ENCODE measurements at regions not wholly inside any gene's neighbourhood (a gene's known extent, or its start where the extent isn't known, plus 50 kb on each side); places are given as distances from the start of the nearest gene placed in this dataset.

GRCh38 chr5:93313672-93314071 is 267.3 kb downstream of the NR2F1-AS1 start:
- no peak for DNase-seq

GRCh38 chr5:93311881-93312280 is 269.1 kb downstream of the NR2F1-AS1 start:
- DNase-seq, result no peak

GRCh38 chr5:93307557-93307956 is 273.5 kb downstream of the NR2F1-AS1 start:
- DNase-seq, result no peak

- DNase-seq, result no peak
These were observed 275.0 kb downstream of the NR2F1-AS1 start for GRCh38 chr5:93305984-93306383.

GRCh38 chr5:93304456-93305250 is 276.4 kb downstream of the NR2F1-AS1 start:
- no peak for DNase-seq

DNA sequence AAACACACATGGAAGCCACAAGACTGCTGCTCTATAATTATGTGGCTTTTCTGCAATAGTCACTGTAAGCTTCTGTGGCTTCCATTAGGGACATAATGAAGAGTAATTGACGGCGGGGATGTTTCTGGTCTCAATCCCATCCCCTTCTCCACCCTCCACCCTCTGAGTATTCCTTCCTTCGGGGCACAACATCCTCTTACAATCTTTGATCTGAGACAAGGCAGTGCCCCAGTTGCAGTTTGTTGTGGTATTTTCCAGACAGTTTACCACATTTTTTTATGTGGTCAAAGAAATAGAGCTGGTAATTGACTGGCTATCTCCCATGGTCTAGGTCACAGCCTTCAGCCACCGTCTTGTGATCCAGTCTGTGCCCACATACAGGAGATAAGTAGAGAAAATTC is 277.7 kb downstream of the NR2F1-AS1 start:
- DNase-seq, result no peak

GRCh38 chr5:93302711-93303110 is 278.3 kb downstream of the NR2F1-AS1 start:
- DNase-seq, result no peak

DNA sequence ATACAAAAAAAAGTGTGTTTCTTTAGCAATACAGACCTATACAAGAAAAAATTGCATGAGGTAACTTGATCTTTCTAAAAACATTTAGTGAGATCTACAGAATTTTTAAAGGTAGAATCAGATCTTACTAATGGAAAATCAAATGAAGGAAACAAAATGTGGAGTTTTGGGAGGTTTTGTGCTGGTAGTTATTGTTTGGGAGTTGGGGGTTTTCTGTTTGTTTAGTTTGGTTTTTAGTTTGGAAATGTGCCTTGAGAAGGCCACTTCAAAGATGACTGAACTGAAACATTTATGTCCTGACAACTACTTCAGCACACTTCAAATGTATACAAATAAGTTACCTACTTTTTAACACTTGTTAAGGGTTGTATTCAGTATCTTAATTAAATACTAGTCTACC is 280.1 kb downstream of the NR2F1-AS1 start:
- no peak for DNase-seq

DNA sequence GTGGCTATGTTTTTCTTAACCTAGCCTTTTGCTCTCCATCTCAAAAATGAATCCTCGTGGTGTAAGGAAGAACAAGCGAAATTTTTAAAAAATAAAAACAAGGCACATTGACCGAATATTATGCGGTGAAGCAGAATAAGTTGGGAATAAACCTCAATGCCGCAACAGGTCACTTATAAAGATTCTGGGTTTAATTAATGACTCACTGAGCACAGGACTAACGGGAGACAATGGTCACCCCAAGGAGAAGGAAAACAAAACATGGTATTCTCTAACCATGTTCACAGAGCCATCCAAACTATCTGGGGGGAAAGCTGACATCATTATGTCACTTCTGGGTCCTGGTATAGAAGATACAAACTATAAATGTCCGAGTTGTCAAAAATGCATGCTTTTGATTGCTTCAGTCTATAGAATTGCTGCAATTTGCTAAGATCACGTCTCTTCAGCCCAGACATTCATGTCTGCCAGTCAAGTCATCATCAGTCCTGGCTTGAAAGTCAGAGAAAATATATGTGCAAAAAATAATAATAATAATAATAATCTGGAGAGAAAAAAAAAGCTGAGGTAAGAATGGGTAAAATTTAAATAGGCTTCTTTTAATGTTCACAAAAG is 280.6 kb downstream of the NR2F1-AS1 start:
- no peak for DNase-seq

GRCh38 chr5:93299681-93300308 is 281.2 kb downstream of the NR2F1-AS1 start:
- DNase-seq, result no peak

- no peak for DNase-seq
These were observed 283.9 kb downstream of the NR2F1-AS1 start for GRCh38 chr5:93297116-93297515.

- DNase-seq, result no peak
These were observed 284.7 kb downstream of the NR2F1-AS1 start for GRCh38 chr5:93296338-93296737.

GRCh38 chr5:93294996-93295395 is 286.0 kb downstream of the NR2F1-AS1 start:
- no peak for DNase-seq

DNA sequence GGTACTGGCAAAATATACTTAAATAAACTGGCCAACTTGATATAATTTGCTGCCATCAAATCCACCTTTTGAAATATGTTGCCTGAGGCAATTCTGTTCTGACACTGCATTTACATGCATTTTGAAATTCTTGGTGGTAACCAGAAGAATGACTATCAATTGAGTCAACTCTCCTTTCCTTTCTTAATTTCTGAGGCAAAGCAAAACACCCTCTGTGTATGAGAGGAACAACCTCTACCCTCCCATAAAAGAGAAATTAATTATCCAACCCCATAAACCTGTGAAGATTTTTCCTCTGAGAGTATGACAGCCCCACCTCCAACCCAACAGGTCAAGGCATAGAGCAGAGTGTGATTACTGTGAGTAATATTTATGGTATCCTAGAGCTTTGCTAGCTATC is 286.8 kb downstream of the NR2F1-AS1 start:
- no peak for DNase-seq

DNA sequence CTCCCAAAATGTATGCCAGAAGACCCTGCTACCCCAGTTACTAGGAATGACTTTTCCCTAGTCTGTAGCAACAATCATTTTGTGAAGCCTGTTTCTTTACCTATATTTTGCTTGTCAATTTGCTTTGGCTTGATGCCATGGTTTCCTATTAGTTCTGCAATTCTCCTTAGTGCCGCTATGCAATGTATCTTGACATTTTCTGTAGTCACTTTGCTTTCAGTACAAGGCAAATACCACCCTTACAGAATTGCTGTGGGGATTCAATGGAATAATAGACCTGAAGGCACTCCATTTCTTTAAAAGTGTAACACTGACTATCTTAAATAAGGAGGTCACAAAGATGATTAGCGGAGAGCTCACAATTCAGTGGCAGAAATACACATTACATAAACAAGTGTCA is 291.1 kb downstream of the NR2F1-AS1 start:
- DNase-seq, result no peak

GRCh38 chr5:93285461-93285860 is 295.6 kb downstream of the NR2F1-AS1 start:
- DNase-seq, result no peak

GRCh38 chr5:93281980-93282772 is 298.8 kb downstream of the NR2F1-AS1 start:
- no peak for DNase-seq

- no peak for DNase-seq
These were observed 300.5 kb downstream of the NR2F1-AS1 start for GRCh38 chr5:93280518-93280917.

DNA sequence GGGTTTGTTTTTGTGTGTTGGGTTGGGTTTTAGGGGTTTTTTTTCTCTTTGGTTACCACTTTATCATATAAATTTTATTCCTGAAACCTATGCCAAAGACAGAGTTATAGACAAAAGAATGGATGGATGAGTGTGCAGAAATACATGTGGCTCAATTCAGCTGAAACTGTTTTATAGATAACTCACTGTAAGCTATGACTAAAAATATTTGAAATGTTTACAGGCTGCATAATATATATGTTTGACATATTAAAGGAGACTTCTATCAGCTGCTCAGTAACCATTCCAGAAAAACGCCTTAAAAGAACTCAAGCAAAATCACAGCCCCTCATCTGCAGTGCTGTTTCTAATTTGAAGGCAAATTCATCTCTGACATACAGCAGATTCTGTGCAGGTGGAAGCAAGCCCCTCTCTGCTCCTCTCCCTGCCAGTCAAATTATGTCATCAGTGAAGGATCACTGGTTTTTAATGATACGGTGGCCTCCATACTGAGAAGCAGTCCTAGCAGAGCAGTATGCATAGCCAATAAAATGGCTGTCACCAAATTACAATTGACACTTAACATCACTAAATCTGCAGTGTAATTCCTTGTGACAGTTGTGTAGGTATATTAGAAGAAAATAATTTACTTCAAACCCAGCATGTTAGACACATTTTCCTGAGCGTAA is 301.6 kb downstream of the NR2F1-AS1 start:
- DNase-seq, result no peak

- no peak for DNase-seq
These were observed 302.1 kb downstream of the NR2F1-AS1 start for GRCh38 chr5:93278896-93279295.

GRCh38 chr5:93277051-93277450 is 304.0 kb downstream of the NR2F1-AS1 start:
- DNase-seq, result no peak

GRCh38 chr5:93275376-93275775 is 305.6 kb downstream of the NR2F1-AS1 start:
- DNase-seq, result no peak

- no peak for DNase-seq
These were observed 306.7 kb downstream of the NR2F1-AS1 start for GRCh38 chr5:93274291-93274690.

All from stimulated activated naive CD4-positive, alpha-beta T cell (primary cell).